H9 (cell line): ENCODE measurements at regions not wholly inside any gene's neighbourhood (a gene's known extent, or its start where the extent isn't known, plus 50 kb on each side); places are given as distances from the start of the nearest gene placed in this dataset.

Experiments
- DNase-seq: peaks from one replicate; pipeline ENCODE4 v3.0.0-alpha.2; 2017
- H2AFZ ChIP-seq: one replicate; pipeline ENCODE4 v1.6.1; 2013; ENCODE audit warnings: mild to moderate bottlenecking, low read length, control low read depth, moderate library complexity
- H2AK5ac ChIP-seq: 2 replicates; pipeline ENCODE4 v1.6.1; 2013; ENCODE audit warnings: low read length, control low read depth, mixed read lengths; ENCODE audit not compliant: insufficient read length
- H2BK120ac ChIP-seq: one replicate; pipeline ENCODE4 v1.6.1; 2013; ENCODE audit warnings: low read depth, mild to moderate bottlenecking, low read length, control low read depth, inconsistent platforms; ENCODE audit not compliant: poor library complexity, severe bottlenecking
- H2BK12ac ChIP-seq: 2 replicates; pipeline ENCODE4 v1.6.1; 2013; ENCODE audit warnings: low read length, control low read depth, mixed read lengths, low read depth; ENCODE audit not compliant: insufficient read length
- H2BK15ac ChIP-seq: 2 replicates; pipeline ENCODE4 v1.6.1; 2013; ENCODE audit warnings: low read depth, low read length, control low read depth
- H2BK20ac ChIP-seq: one replicate; pipeline ENCODE4 v1.6.1; 2013; ENCODE audit warnings: low read depth, mild to moderate bottlenecking, low read length, control low read depth, inconsistent platforms; ENCODE audit not compliant: poor library complexity, severe bottlenecking
- H2BK5ac ChIP-seq: 2 replicates; pipeline ENCODE4 v1.6.1; 2013; ENCODE audit warnings: low read length, control low read depth, mixed read lengths; ENCODE audit not compliant: insufficient read length
- H3K14ac ChIP-seq: 2 replicates; pipeline ENCODE4 v1.6.1; 2013; ENCODE audit warnings: low read length, control low read depth; ENCODE audit not compliant: insufficient read depth
- H3K18ac ChIP-seq: 2 replicates; pipeline ENCODE4 v1.6.1; 2013; ENCODE audit warnings: low read depth, mild to moderate bottlenecking, mixed read lengths, low read length, control low read depth; ENCODE audit not compliant: insufficient read length
- H3K23ac ChIP-seq: 2 replicates; pipeline ENCODE4 v1.6.1; 2013; ENCODE audit warnings: low read length, control low read depth, mixed read lengths, low read depth; ENCODE audit not compliant: insufficient read length
- H3K23me2 ChIP-seq: 2 replicates; pipeline ENCODE4 v1.6.1; 2013; ENCODE audit warnings: low read depth, mild to moderate bottlenecking, mixed read lengths, low read length, control low read depth; ENCODE audit not compliant: insufficient read length, poor library complexity, severe bottlenecking
- H3K27ac ChIP-seq: 2 replicates; pipeline ENCODE4 v1.5.1; 2013; ENCODE audit warnings: low read length, control low read depth, mixed read lengths, low read depth; ENCODE audit not compliant: insufficient read length
- H3K27me3 ChIP-seq: 2 replicates; pipeline ENCODE4 v1.6.1; 2013; ENCODE audit warnings: low read length, control low read depth, inconsistent platforms; ENCODE audit not compliant: insufficient read depth
- H3K4ac ChIP-seq: 2 replicates; pipeline ENCODE4 v1.6.1; 2013; ENCODE audit warnings: low read depth, mild to moderate bottlenecking, control low read depth, inconsistent platforms, low read length, moderate library complexity
- H3K4me1 ChIP-seq: 2 replicates; pipeline ENCODE4 v1.6.1; 2013; ENCODE audit warnings: low read length, control low read depth, inconsistent platforms; ENCODE audit not compliant: insufficient read depth
- H3K4me2 ChIP-seq: 2 replicates; pipeline ENCODE4 v1.6.1; 2013; ENCODE audit warnings: low read length, control low read depth, mixed read lengths; ENCODE audit not compliant: insufficient read length, insufficient read depth
- H3K56ac ChIP-seq: 2 replicates; pipeline ENCODE4 v1.6.1; 2013; ENCODE audit warnings: low read depth, mild to moderate bottlenecking, mixed read lengths, low read length, control low read depth; ENCODE audit not compliant: insufficient read length
- H3K79me1 ChIP-seq: 2 replicates; pipeline ENCODE4 v1.6.1; 2013; ENCODE audit warnings: low read depth, mild to moderate bottlenecking, moderate library complexity, low read length, control low read depth, inconsistent platforms; ENCODE audit not compliant: insufficient read depth, poor library complexity, severe bottlenecking
- H3K79me2 ChIP-seq: 2 replicates; pipeline ENCODE4 v1.6.1; 2013; ENCODE audit warnings: low read length, control low read depth, inconsistent platforms; ENCODE audit not compliant: insufficient read depth
- H3K9ac ChIP-seq: 2 replicates; pipeline ENCODE4 v1.6.1; 2013; ENCODE audit warnings: low read length, control low read depth, mixed read lengths; ENCODE audit not compliant: insufficient read length; ENCODE audit errors: extremely low read depth
- H3K9me3 ChIP-seq: one replicate; pipeline ENCODE4 v1.6.1; 2013; ENCODE audit warnings: low read depth, low read length, inconsistent platforms; ENCODE audit not compliant: control insufficient read depth
- H3T11ph ChIP-seq: one replicate; pipeline ENCODE4 v1.6.1; 2013; ENCODE audit warnings: mild to moderate bottlenecking, low read length, control low read depth, inconsistent platforms
- H4K20me1 ChIP-seq: one replicate; pipeline ENCODE4 v1.6.1; 2013; ENCODE audit not compliant: control insufficient read depth, insufficient read length, insufficient read depth
- H4K5ac ChIP-seq: 2 replicates; pipeline ENCODE4 v1.6.1; 2013; ENCODE audit warnings: low read depth, mild to moderate bottlenecking, mixed read lengths, low read length, control low read depth; ENCODE audit not compliant: insufficient read length
- H4K8ac ChIP-seq: replicated peaks from 2 replicates; pipeline ENCODE4 v1.6.1; 2013; ENCODE audit warnings: low read length, control low read depth, mixed read lengths, low read depth; ENCODE audit not compliant: insufficient read length
- H4K91ac ChIP-seq: 2 replicates; pipeline ENCODE4 v1.6.1; 2013; ENCODE audit warnings: low read depth, mild to moderate bottlenecking, moderate library complexity, mixed read lengths, low read length, control low read depth; ENCODE audit not compliant: insufficient read length
- H3K27ac Mint-ChIP-seq, 3 experiments: 2 replicates in 2 of 3; 3 replicates in 1 of 3; pipeline ENCODE4 v1.8.0; 2020 to 2021; ENCODE audit warnings: mixed read lengths in 3 of 3, mild to moderate bottlenecking in 1 of 3, moderate library complexity in 1 of 3
- H3K27me3 Mint-ChIP-seq: 2 replicates; pipeline ENCODE4 v1.8.0; 2021; ENCODE audit warnings: low read depth, mild to moderate bottlenecking, moderate library complexity, mixed read lengths
- H3K36me3 Mint-ChIP-seq, 3 experiments: 2 replicates in 2 of 3; 3 replicates in 1 of 3; pipeline ENCODE4 v1.8.0; 2020 to 2021; ENCODE audit warnings: low read depth in 3 of 3, mixed read lengths in 3 of 3; ENCODE audit not compliant: insufficient read depth in 1 of 3
- H3K4me1 Mint-ChIP-seq, 2 experiments: 2 replicates each; pipeline ENCODE4 v1.8.0; 2020; ENCODE audit warnings: mixed read lengths in 2 of 2
- H3K4me3 Mint-ChIP-seq, 2 experiments: 2 replicates in 1 of 2; 3 replicates in 1 of 2; pipeline ENCODE4 v1.8.0; 2020 to 2021; ENCODE audit warnings: mild to moderate bottlenecking in 2 of 2, mixed read lengths in 2 of 2, moderate library complexity in 1 of 2
- H3K9me3 Mint-ChIP-seq, 2 experiments: 2 replicates in 1 of 2; 3 replicates in 1 of 2; pipeline ENCODE4 v1.8.0; 2020; ENCODE audit warnings: mild to moderate bottlenecking in 2 of 2, mixed read lengths in 2 of 2, moderate library complexity in 1 of 2
- WGBS: extraction: QIAGEN DNeasy Blood & Tissue Kit; methylation state at CpG from one replicate; pipeline ENCODE4 v1.1.7; 2013; ENCODE audit warnings: missing lambda C conversion rate, low lambda C conversion rate, mixed read lengths; ENCODE audit not compliant: insufficient read length; ENCODE audit errors: extremely low coverage; 5-methylcytosine and 5-hydroxymethylcytosine counted together
- TF ChIP-seq, protein P1 (sequence below): fragments of 200-600 bp; sonication (generic); conservative IDR thresholded peaks from 3 replicates; pipeline ENCODE4 v1.8.0; 2021; ENCODE audit warnings: antibody characterized with exemption, mild to moderate bottlenecking

DNA sequence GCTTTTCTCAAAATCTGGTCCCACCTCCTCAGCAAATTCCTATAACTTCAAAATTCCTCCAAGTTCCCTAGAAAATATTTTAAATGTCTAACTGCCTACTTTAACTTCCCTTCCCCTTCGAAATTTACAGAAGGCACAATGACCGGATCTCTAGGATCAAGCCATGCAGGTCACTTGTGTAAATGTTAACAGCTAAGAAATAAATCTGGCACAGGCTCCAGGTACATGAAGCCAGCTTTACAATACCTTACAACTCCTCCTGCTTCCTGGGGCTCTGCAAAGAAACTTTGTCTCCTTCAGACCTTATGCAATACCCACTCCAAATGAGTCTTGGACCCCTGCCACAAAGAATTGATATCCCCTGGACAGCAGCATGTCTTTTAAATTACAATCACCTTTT is 1164.2 kb downstream of the BRINP3 start:
- Histone ChIP-seq H2AK5ac (no peak overlapping the region), H3K4me1 (no peaks in the 10 kb centered on the region; the same call in 1 of the 2 replicates), H3K79me2 (no peaks in the 10 kb centered on the region), H3K9ac (no peak overlapping the region), H2BK120ac (no peak overlapping the region), H2BK5ac (no peak overlapping the region), H3K4me2 (no peak overlapping the region), H3K23ac (no peak overlapping the region), H2BK20ac (no peak overlapping the region), H2BK15ac (no peak overlapping the region), H3T11ph (no peak overlapping the region), H4K91ac (no peak overlapping the region), H3K27me3 (no peaks in the 10 kb centered on the region), H3K9me3 (no peaks in the 10 kb centered on the region), H2BK12ac (no peak overlapping the region), H4K20me1 (no peaks in the 10 kb centered on the region), H4K5ac (no peak overlapping the region), H3K4ac (no peak overlapping the region), H3K79me1 (no peaks in the 10 kb centered on the region), H4K8ac (no peak overlapping the region), H2AFZ (no peak overlapping the region), H3K18ac (no peak overlapping the region), H3K23me2 (no peaks in the 10 kb centered on the region), H3K56ac (no peak overlapping the region), H3K14ac (no peak overlapping the region), H3K27ac (no peak overlapping the region)
- H3K9me3 Mint-ChIP-seq = peaks cover 0 to 6% of the 10 kb centered on the region in 2 experiments; a peak in 2 of 5 replicates
- H3K36me3 Mint-ChIP-seq = peaks cover 0 to 5% (median 3%) of the 10 kb centered on the region in 3 experiments; a peak in 2 of 7 replicates
- TF ChIP-seq, protein P1, sequence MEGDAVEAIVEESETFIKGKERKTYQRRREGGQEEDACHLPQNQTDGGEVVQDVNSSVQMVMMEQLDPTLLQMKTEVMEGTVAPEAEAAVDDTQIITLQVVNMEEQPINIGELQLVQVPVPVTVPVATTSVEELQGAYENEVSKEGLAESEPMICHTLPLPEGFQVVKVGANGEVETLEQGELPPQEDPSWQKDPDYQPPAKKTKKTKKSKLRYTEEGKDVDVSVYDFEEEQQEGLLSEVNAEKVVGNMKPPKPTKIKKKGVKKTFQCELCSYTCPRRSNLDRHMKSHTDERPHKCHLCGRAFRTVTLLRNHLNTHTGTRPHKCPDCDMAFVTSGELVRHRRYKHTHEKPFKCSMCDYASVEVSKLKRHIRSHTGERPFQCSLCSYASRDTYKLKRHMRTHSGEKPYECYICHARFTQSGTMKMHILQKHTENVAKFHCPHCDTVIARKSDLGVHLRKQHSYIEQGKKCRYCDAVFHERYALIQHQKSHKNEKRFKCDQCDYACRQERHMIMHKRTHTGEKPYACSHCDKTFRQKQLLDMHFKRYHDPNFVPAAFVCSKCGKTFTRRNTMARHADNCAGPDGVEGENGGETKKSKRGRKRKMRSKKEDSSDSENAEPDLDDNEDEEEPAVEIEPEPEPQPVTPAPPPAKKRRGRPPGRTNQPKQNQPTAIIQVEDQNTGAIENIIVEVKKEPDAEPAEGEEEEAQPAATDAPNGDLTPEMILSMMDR = no peak
- no peak for DNase-seq
- WGBS = no CpG with 5 or more reads among the region's 2 CpGs
- H3K27ac Mint-ChIP-seq = peak overlapping the region; percentile 20 to 91 (median 82); a peak in 6 of 7 replicates
- H3K27me3 Mint-ChIP-seq = no peaks in the 10 kb centered on the region
- peaks cover 47 to 50% of the 10 kb centered on the region in 2 experiments for H3K4me1 Mint-ChIP-seq
- H3K4me3 Mint-ChIP-seq = no peak overlapping the region
